ENCODE measurements at regions not wholly inside any gene's neighbourhood (a gene's known extent, or its start where the extent isn't known, plus 50 kb on each side); places are given as distances from the start of the nearest gene placed in this dataset.

DNA sequence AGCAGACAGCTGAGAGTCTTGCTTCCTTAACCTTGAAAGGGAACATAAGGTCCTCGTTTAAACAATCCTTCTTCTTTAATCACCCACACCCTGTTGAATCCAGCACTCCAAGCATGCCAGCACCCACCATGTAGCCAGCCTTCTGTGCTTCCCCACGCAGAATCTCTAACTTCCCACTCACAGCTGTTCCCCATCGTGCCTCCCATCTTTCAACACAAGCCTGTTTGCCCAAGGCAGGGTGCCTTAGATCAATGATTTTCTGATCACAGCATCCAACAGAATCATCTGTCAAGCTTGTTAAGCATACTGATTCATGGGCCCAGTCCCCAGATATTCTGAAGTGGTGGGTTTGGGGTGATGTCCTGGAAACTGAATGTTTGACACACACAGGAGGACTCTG, 530.8 kb downstream of the SH2D4B start:
- Histone ChIP-seq H3K79me2 (ENCODE audit: insufficient read depth, low read length) (no peaks in the 10 kb centered on the region), H3K4me1 (ENCODE audit: insufficient read depth, low read length, severe bottlenecking) (no peaks in the 10 kb centered on the region), H4K20me1 (ENCODE audit: insufficient read depth, low read length) (no peaks in the 10 kb centered on the region), H3K9me2 (ENCODE audit: low read depth, low read length) (no peaks in the 10 kb centered on the region), H2AFZ (ENCODE audit: low read length) (no peak overlapping the region), H3K27ac (ENCODE audit: low read depth, low read length, poor library complexity, severe bottlenecking) (no peak overlapping the region), H3K4me3 (ENCODE audit: low read depth, low read length, poor library complexity, severe bottlenecking) (no peak overlapping the region), H3K27me3 (ENCODE audit: insufficient read depth, low read length) (no peaks in the 10 kb centered on the region), H3K9ac (ENCODE audit: low read length) (no peak overlapping the region), H3K36me3 (ENCODE audit: insufficient read depth, low read length) (no peaks in the 10 kb centered on the region), H3F3A (ENCODE audit: insufficient read depth, low read length) (no peaks in the 10 kb centered on the region), H3K9me3 (ENCODE audit: low read length) (no peaks in the 10 kb centered on the region), H3K4me2 (ENCODE audit: low read length) (no peak overlapping the region)
- TF ChIP-seq, protein P1, sequence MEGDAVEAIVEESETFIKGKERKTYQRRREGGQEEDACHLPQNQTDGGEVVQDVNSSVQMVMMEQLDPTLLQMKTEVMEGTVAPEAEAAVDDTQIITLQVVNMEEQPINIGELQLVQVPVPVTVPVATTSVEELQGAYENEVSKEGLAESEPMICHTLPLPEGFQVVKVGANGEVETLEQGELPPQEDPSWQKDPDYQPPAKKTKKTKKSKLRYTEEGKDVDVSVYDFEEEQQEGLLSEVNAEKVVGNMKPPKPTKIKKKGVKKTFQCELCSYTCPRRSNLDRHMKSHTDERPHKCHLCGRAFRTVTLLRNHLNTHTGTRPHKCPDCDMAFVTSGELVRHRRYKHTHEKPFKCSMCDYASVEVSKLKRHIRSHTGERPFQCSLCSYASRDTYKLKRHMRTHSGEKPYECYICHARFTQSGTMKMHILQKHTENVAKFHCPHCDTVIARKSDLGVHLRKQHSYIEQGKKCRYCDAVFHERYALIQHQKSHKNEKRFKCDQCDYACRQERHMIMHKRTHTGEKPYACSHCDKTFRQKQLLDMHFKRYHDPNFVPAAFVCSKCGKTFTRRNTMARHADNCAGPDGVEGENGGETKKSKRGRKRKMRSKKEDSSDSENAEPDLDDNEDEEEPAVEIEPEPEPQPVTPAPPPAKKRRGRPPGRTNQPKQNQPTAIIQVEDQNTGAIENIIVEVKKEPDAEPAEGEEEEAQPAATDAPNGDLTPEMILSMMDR (IDR thresholded peaks at IDR 0.05; ENCODE audit: low read length) = no peak
- no peak for TF ChIP-seq EZH2 (IDR thresholded peaks at IDR 0.05; ENCODE audit: borderline replicate concordance, low read length)

DNA sequence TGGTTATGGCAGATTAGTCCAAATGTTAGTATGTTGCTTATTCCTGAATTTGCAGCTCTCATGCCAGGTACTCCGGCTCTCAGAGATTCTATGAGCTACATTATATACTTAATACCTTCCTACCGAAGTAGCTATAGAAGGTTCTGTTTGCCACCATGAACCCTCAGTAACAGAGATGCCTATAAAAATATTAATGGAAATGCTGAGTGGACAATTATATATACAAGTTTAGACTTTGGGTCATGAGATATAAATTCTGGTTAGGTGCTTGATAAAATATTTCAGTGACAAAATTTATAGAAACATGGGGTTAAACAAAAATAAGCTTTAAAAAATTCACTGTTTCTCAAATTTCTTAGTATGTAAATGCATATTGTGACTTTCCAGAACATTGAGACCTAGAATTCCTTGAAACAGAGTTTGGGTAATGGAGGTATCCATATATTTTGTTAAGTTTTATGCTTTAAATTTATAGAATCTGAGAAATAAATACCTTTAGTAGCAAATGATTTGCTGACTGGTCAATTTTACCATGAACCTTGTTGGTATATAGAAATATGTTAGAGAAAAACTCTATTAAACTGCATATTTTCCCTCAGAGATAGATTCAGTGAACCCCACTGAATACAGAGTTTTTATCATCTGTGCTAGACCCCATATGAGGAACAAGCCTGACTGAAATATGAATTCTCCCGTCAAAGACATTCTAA, 533.5 kb downstream of the SH2D4B start:
- no peak overlapping the region for H2AFZ ChIP-seq (ENCODE audit: low read length)
- no peaks in the 10 kb centered on the region for H3K79me2 ChIP-seq (ENCODE audit: insufficient read depth, low read length)
- H3K9ac ChIP-seq (ENCODE audit: low read length) = no peak overlapping the region
- no peaks in the 10 kb centered on the region for H3K9me2 ChIP-seq (ENCODE audit: low read depth, low read length)
- H3K36me3 ChIP-seq (ENCODE audit: insufficient read depth, low read length) = no peaks in the 10 kb centered on the region
- no peak overlapping the region for H3K27ac ChIP-seq (ENCODE audit: low read depth, low read length, poor library complexity, severe bottlenecking)
- H3K4me1 ChIP-seq (ENCODE audit: insufficient read depth, low read length, severe bottlenecking) = no peaks in the 10 kb centered on the region
- H3K4me3 ChIP-seq (ENCODE audit: low read depth, low read length, poor library complexity, severe bottlenecking) = no peak overlapping the region
- TF ChIP-seq EZH2 (IDR thresholded peaks at IDR 0.05; ENCODE audit: borderline replicate concordance, low read length) = no peak
- TF ChIP-seq, protein P1 (IDR thresholded peaks at IDR 0.05; ENCODE audit: low read length) = no peak
- no peaks in the 10 kb centered on the region for H4K20me1 ChIP-seq (ENCODE audit: insufficient read depth, low read length)
- no peaks in the 10 kb centered on the region for H3F3A ChIP-seq (ENCODE audit: insufficient read depth, low read length)
- no peak overlapping the region for H3K4me2 ChIP-seq (ENCODE audit: low read length)
- no peaks in the 10 kb centered on the region for H3K27me3 ChIP-seq (ENCODE audit: insufficient read depth, low read length)
- H3K9me3 ChIP-seq (ENCODE audit: low read length) = no peaks in the 10 kb centered on the region

DNA sequence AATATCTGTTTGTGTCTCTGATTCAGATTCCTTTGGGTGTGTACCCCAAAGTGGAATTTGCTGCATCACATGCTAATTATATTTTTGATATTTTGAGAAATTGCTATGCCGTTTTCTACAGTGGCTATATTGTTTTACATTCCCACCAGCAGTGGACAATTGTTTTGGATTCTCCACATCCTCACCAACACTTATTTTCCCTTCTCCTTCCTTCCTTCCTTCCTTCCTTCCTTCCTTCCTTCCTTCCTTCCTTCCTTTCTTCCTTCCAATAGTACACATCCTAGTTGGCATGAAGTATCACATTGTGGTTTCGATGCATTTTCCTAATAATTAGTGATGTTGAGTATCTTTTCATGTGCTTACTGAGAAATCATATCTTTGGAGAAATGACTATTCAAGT, 535.5 kb downstream of the SH2D4B start:
- Histone ChIP-seq H3K4me1 (ENCODE audit: insufficient read depth, low read length, severe bottlenecking) (no peaks in the 10 kb centered on the region), H3K9me3 (ENCODE audit: low read length) (no peaks in the 10 kb centered on the region), H3F3A (ENCODE audit: insufficient read depth, low read length) (no peaks in the 10 kb centered on the region), H3K4me3 (ENCODE audit: low read depth, low read length, poor library complexity, severe bottlenecking) (no peak overlapping the region), H3K27ac (ENCODE audit: low read depth, low read length, poor library complexity, severe bottlenecking) (no peak overlapping the region), H3K4me2 (ENCODE audit: low read length) (no peak overlapping the region), H2AFZ (ENCODE audit: low read length) (no peak overlapping the region), H3K36me3 (ENCODE audit: insufficient read depth, low read length) (no peaks in the 10 kb centered on the region), H4K20me1 (ENCODE audit: insufficient read depth, low read length) (no peaks in the 10 kb centered on the region), H3K9me2 (ENCODE audit: low read depth, low read length) (no peaks in the 10 kb centered on the region), H3K9ac (ENCODE audit: low read length) (no peak overlapping the region), H3K79me2 (ENCODE audit: insufficient read depth, low read length) (no peaks in the 10 kb centered on the region), H3K27me3 (ENCODE audit: insufficient read depth, low read length) (no peaks in the 10 kb centered on the region)
- TF ChIP-seq, protein P1 (IDR thresholded peaks at IDR 0.05; ENCODE audit: low read length) = no peak
- no peak for TF ChIP-seq EZH2 (IDR thresholded peaks at IDR 0.05; ENCODE audit: borderline replicate concordance, low read length)
